GM12874 (cell line): ENCODE measurements at regions not wholly inside any gene's neighbourhood (a gene's known extent, or its start where the extent isn't known, plus 50 kb on each side); places are given as distances from the start of the nearest gene placed in this dataset.

ENCODE experiments used
- CTCF ChIP-seq: IDR thresholded peaks from 2 replicates; pipeline ENCODE4 v1.5.1; 2011; ENCODE audit warnings: low read depth, mild to moderate bottlenecking, control low read depth, low read length, moderate library complexity; ENCODE audit not compliant: insufficient read depth

GRCh38 chr12:34109390-34109789 is 87.1 kb downstream of the ALG10 start:
- no peak for TF ChIP-seq CTCF

DNA sequence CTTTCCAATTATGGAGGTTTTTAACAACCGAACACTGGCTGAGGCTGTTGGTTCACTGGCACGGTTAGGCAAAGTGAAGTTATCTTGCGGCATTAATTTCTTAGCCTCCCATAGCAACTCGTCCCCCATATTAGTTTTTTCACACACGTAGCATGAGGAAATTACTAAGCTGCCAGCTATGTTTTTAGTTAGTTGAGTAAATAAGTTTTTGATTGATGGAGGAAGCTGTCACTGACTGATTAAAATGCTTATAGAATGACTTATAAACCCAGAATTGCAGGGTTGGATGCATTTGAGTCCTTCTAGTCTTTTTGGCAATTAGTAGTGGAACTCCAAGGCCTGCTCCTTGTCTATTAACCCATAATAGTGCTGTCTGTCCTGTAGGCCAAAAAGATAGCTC is 97.1 kb downstream of the ALG10 start:
- TF ChIP-seq CTCF: no peak

DNA sequence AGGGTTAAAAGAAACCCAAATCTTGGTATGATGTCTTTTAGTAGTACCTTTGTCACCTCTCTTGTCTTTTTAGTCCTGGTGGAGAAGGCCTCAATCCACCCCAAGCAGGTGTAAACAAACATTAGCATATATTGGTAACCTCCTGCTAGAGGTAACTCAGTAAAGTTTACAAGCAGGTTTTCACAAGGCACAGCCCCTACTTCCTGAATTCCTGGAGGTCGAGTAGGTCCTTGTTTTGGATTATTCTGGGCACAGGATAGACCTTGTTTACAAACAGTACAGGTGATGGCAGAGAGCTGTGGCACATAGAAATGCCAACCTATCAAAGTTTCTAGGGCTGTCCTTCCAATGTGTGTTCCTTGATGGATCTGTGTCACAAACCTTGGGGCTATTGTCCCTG is 99.1 kb downstream of the ALG10 start:
- no peak for TF ChIP-seq CTCF

DNA sequence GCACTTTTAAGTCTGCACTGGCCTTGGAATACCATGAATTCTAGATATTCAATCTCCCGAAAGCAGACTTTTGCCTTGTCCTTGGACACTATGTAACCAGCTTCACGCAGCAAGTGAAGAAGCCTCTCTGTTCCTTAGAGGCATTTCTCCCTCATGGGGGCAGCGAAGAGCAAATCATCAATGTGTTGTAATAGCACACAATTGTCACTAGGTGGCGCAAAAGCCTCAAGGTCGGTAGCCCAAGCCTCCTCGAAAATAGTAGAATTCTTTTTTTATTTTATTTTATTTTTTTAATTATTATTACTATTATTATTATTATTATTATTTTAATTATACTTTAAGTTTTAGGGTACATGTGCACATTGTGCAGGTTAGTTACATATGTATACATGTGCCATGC is 100.8 kb downstream of the ALG10 start:
- peak; percentile 69 for TF ChIP-seq CTCF

DNA sequence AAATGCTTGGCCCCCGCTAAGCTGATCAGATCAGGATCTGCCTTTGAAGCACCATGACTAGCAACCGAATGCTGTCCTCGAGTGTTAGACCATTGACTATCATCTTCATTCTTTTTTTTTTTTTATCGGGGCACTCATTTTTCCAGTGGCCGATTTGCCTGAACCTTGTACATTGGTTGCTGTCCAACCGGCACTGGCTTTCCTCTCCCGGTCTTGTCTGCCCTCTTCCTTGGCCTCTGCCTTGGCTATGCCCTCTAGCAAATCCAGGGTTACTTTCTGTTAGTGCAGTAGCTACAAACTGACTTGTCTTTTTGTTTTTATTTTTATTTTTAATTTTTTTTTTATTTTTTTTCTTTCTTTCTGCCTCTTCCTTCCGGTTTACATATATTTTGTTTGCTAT is 102.3 kb downstream of the ALG10 start:
- no peak for TF ChIP-seq CTCF

DNA sequence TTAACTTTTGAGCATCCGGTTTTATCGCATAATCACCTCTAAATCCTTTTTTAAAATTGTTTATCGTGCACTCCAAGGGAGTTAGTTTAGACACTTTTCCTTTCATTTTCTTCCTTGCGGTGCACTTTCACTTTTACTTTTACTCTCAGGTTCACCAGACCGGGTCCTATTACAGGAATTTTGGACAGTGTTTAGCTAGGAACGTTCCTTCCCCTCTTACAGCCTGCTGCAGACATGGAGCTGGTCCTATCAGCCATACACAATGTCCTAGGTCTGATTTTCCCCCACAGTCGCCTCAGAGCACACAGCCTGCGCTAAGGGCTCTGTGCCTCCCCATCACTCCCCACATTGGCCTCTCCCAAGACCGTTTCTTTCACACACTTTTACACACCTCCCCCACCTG is 103.9 kb downstream of the ALG10 start:
- no peak for TF ChIP-seq CTCF

DNA sequence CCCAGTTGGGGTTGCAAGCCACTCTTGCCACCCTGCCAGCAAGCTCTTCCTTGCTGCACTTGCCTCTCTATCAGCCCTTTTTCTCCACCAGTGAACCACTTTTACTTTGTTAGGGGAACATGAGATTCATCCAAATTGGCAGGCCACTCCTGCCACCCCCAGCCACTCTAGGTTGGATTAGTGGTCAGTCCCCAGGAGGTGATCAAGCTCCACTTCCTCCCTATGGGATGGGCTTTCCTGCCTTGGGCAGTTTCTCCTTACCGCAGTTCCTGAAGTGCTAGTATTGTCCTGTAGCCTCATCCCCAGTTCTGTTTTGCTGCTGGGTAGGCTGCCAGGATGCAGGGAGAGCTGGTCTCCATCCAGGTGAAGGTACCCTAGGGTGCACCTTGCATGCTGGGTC is 104.5 kb downstream of the ALG10 start:
- TF ChIP-seq CTCF: no peak

DNA sequence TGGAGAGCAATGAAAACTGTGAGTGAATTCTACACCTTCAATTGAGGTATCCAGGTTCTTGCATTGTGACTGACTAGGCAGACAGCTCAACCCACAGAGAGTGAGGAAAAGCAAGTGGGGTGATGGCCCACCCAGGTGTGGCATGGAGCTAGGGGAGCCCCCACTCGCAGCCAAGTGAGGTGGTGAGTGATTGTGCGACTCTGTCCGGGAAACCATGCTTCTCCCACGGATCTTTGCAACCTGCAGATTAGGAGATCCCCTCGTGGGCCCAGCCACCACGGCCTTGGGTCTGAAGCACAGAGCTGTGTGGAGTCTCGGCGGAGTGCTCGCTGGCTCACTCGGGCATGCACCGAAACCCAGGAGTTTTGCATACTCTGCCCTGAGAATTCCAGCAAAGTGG is 120.1 kb downstream of the ALG10 start:
- TF ChIP-seq CTCF: no peak
